ENCODE measurements at regions not wholly inside any gene's neighbourhood (a gene's known extent, or its start where the extent isn't known, plus 50 kb on each side); places are given as distances from the start of the nearest gene placed in this dataset.
"Not testable (repeated sequence)": the region's sequence is repeated elsewhere in the genome, so short reads cannot be mapped to it uniquely, and the experiment has no call there.

- in situ Hi-C loops (cut with MboI; ENCODE audit: low pct_unique_long_range_greater_than_20kb, low sequenced_read_pairs); DNase-seq: not testable (repeated sequence)
Measured at GRCh38 chr2:13389172-13389571, 672.4 kb downstream of the TRIB2 start.

- no peak for DNase-seq
- in situ Hi-C loops (cut with MboI; ENCODE audit: low pct_unique_long_range_greater_than_20kb, low sequenced_read_pairs) = no loop called here
Measured at GRCh38 chr2:13390676-13391075, 673.9 kb downstream of the TRIB2 start.

- DNase-seq = no peak
- in situ Hi-C loops (cut with MboI; ENCODE audit: low pct_unique_long_range_greater_than_20kb, low sequenced_read_pairs) = no loop called here
Measured at GRCh38 chr2:13401312-13401711, 684.6 kb downstream of the TRIB2 start.

GRCh38 chr2:13413989-13414388, 697.3 kb downstream of the TRIB2 start:
- no peak for DNase-seq
- in situ Hi-C loops (cut with MboI; ENCODE audit: low pct_unique_long_range_greater_than_20kb, low sequenced_read_pairs) = no loop called here

GRCh38 chr2:13414897-13415296, 698.2 kb downstream of the TRIB2 start:
- in situ Hi-C loops (cut with MboI; ENCODE audit: low pct_unique_long_range_greater_than_20kb, low sequenced_read_pairs) = no loop called here
- no peak for DNase-seq

- no peak for DNase-seq
- in situ Hi-C loops (cut with MboI; ENCODE audit: low pct_unique_long_range_greater_than_20kb, low sequenced_read_pairs) = no loop called here
Measured at GRCh38 chr2:13433954-13434353, 717.2 kb downstream of the TRIB2 start.

- in situ Hi-C loops (cut with MboI; ENCODE audit: low pct_unique_long_range_greater_than_20kb, low sequenced_read_pairs); DNase-seq: not testable (repeated sequence)
Measured at GRCh38 chr2:13443554-13444261, 727.0 kb downstream of the TRIB2 start.

- DNase-seq = no peak
- in situ Hi-C loops (cut with MboI; ENCODE audit: low pct_unique_long_range_greater_than_20kb, low sequenced_read_pairs) = no loop called here
Measured at GRCh38 chr2:13462464-13462863, 745.7 kb downstream of the TRIB2 start.

GRCh38 chr2:13466076-13466475, 749.3 kb downstream of the TRIB2 start:
- in situ Hi-C loops (cut with MboI; ENCODE audit: low pct_unique_long_range_greater_than_20kb, low sequenced_read_pairs) = no loop called here
- no peak for DNase-seq

- no peak for DNase-seq
- in situ Hi-C loops (cut with MboI; ENCODE audit: low pct_unique_long_range_greater_than_20kb, low sequenced_read_pairs) = no loop called here
Measured at GRCh38 chr2:13474538-13474937, 757.8 kb downstream of the TRIB2 start.

- in situ Hi-C loops (cut with MboI; ENCODE audit: low pct_unique_long_range_greater_than_20kb, low sequenced_read_pairs) = no loop called here
- no peak for DNase-seq
Measured at GRCh38 chr2:13480057-13480456, 763.3 kb downstream of the TRIB2 start.

- no peak for DNase-seq
- in situ Hi-C loops (cut with MboI; ENCODE audit: low pct_unique_long_range_greater_than_20kb, low sequenced_read_pairs) = no loop called here
Measured at GRCh38 chr2:13481201-13481600, 764.5 kb downstream of the TRIB2 start.

GRCh38 chr2:13485256-13485655, 768.5 kb downstream of the TRIB2 start:
- no peak for DNase-seq
- in situ Hi-C loops (cut with MboI; ENCODE audit: low pct_unique_long_range_greater_than_20kb, low sequenced_read_pairs) = no loop called here

GRCh38 chr2:13488965-13489364, 772.2 kb downstream of the TRIB2 start:
- no peak for DNase-seq
- in situ Hi-C loops (cut with MboI; ENCODE audit: low pct_unique_long_range_greater_than_20kb, low sequenced_read_pairs) = no loop called here

- in situ Hi-C loops (cut with MboI; ENCODE audit: low pct_unique_long_range_greater_than_20kb, low sequenced_read_pairs) = no loop called here
- no peak for DNase-seq
Measured at GRCh38 chr2:13492262-13492661, 775.5 kb downstream of the TRIB2 start.

- no peak for DNase-seq
- in situ Hi-C loops (cut with MboI; ENCODE audit: low pct_unique_long_range_greater_than_20kb, low sequenced_read_pairs) = no loop called here
Measured at GRCh38 chr2:13495051-13495450, 778.3 kb downstream of the TRIB2 start.

- no peak for DNase-seq
- in situ Hi-C loops (cut with MboI; ENCODE audit: low pct_unique_long_range_greater_than_20kb, low sequenced_read_pairs) = no loop called here
Measured at GRCh38 chr2:13504808-13505207, 788.1 kb downstream of the TRIB2 start.

- in situ Hi-C loops (cut with MboI; ENCODE audit: low pct_unique_long_range_greater_than_20kb, low sequenced_read_pairs) = no loop called here
- DNase-seq = no peak
Measured at GRCh38 chr2:13508671-13509070, 791.9 kb downstream of the TRIB2 start.

GRCh38 chr2:13515254-13515653, 798.5 kb downstream of the TRIB2 start:
- in situ Hi-C loops (cut with MboI; ENCODE audit: low pct_unique_long_range_greater_than_20kb, low sequenced_read_pairs) = no loop called here
- DNase-seq = no peak

GRCh38 chr2:13522096-13522495, 805.4 kb downstream of the TRIB2 start:
- in situ Hi-C loops (cut with MboI; ENCODE audit: low pct_unique_long_range_greater_than_20kb, low sequenced_read_pairs) = no loop called here
- no peak for DNase-seq

All from KBM-7 (cell line).